ENCODE measurements at regions not wholly inside any gene's neighbourhood (a gene's known extent, or its start where the extent isn't known, plus 50 kb on each side); places are given as distances from the start of the nearest gene placed in this dataset.

DNA sequence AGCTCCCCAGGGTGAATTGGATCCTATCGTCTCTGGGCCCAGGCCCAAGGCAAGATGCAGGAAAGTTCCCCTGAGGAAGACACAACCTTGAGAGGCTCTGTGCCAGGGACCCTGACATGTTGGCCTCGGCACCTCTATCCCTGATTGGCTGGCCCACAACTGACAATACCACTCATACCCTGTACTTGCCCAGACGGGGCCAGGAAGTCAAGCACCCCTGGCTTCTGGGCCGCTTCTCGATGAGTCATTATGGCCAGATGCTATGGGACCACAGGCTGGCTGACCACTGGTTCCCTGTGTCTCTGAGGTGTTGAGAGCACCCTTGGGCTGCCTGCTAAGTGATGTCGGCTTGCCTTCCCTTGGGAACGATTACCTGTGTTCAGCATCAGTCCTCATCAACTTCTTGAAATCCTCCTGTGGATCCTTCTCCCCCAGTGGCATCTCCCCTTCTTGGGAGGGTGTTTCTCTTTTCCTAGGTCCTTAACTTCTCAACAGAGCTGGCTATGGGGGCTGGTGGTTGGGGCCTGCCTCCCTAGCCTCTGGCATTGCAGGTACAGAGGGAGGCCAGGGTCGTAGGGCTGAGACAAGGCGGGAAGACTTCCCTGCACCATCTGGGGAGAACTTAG, 54.5 kb upstream of the MAMLD1 start:
- DNase-seq: no peak

DNA sequence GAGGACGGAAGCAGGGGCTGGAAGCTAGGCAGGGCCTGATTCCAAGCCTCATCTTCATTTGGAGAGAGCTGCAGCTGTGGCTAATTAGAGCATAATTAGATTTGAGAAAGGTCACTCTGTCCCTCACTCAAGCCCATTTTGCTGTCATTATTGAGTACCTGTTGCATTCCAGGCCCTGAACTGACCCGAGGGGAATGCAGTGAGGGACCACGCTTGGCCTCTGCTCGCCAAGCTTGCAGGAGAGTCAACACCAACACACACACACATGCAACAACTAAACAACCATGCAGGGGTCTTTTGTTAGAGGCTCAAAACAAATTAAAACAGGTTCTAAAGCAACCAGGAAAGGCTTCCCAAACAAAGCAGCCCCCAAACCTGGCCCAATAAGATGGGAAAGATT, 52.7 kb upstream of the MAMLD1 start:
- DNase-seq: no peak

DNA sequence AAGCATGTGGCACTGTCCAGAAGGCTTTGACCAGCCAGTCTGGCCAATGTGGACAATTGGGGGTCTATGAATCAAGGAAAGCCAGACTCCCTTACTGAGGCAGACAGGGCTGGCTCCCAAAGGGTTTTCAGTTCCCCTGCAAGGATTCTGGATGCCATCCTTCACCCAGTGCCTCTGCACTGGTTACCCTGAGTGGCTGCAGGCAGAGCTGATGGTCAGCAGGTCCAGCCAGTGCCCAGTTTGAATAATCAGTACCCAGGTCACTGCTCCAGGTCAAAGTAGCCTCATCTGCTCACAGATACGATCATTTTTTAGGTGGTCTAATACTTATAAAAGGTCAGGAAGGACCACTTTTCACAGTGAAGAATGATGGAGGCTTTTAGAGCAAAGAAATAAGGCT, 52.2 kb upstream of the MAMLD1 start:
- DNase-seq: no peak

DNA sequence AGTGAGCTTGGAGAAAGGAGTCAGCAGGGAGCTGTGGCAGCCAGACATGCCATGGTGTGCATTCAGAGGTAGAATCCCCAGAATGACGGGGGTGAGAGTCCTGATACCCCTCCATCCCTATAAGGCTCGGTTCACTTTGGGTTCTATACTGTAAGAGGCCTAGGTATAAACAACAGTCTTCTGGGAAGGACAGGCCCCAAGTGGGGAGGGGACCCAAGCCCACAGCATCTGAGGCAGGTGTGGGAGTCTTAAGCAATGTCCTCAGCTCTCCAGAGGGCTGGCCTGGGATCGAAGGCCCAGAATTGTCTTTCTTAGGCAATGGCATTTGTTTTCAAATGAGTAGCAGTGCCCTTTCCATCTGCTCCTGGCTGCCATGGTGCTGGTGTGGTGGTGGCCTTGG, 50.2 kb upstream of the MAMLD1 start:
- no peak for DNase-seq
